ENCODE measurements at regions not wholly inside any gene's neighbourhood (a gene's known extent, or its start where the extent isn't known, plus 50 kb on each side); places are given as distances from the start of the nearest gene placed in this dataset.

GRCh38 chr20:10994991-10995700 is 321.3 kb upstream of the JAG1 start (continued):
- no peak for TF ChIP-seq ZNF462 (CRISPR knock-in tag; IDR thresholded peaks at IDR 0.05)

- Histone ChIP-seq H3K9me2 (ENCODE audit: insufficient read depth) (peaks cover 7% of the 10 kb centered on the region; the same call in 1 of the 2 replicates), H3K4me2 (no peak overlapping the region), H3F3A (replicated peaks; ENCODE audit: low read depth) (no peaks in the 10 kb centered on the region), H3K79me2 (replicated peaks; ENCODE audit: insufficient read depth) (no peaks in the 10 kb centered on the region), H3K36me3 (ENCODE audit: insufficient read depth) (no peaks in the 10 kb centered on the region), H3K4me3 (no peak overlapping the region), H3K4me1 (ENCODE audit: insufficient read depth) (no peaks in the 10 kb centered on the region), H2AFZ (no peak overlapping the region), H3K27ac (ENCODE audit: low read depth) (no peak overlapping the region), H3K27me3 (ENCODE audit: insufficient read depth) (no peaks in the 10 kb centered on the region), H4K20me1 (replicated peaks; ENCODE audit: insufficient read depth) (no peaks in the 10 kb centered on the region)
- ATAC-seq (no peak), DNase-seq (ENCODE audit: low spot score) (no peak)
- H3K4me3 Mint-ChIP-seq: no peak overlapping the region
- no peaks in the 10 kb centered on the region for H3K27me3 Mint-ChIP-seq (ENCODE audit: insufficient read depth, low read depth, poor library complexity)
- no peaks in the 10 kb centered on the region for H3K9me3 Mint-ChIP-seq
- no peaks in the 10 kb centered on the region; the same call in 2 of the 3 replicates for H3K36me3 Mint-ChIP-seq (ENCODE audit: low read depth)
- H3K27ac Mint-ChIP-seq: no peak overlapping the region
- H3K4me1 Mint-ChIP-seq: no peaks in the 10 kb centered on the region; the same call in 1 of the 3 replicates
- TF ChIP-seq NANOG (IDR thresholded peaks at IDR 0.05; ENCODE audit: borderline replicate concordance) (no peak), ZNF331 (CRISPR knock-in tag; IDR thresholded peaks at IDR 0.05; ENCODE audit: low read depth) (no peak), JUNB (IDR thresholded peaks at IDR 0.05; ENCODE audit: unreplicated experiment) (no peak), POLR2AphosphoS5 (IDR thresholded peaks at IDR 0.05; ENCODE audit: low read depth) (no peak), STAT1 (IDR thresholded peaks at IDR 0.05; ENCODE audit: unreplicated experiment) (no peak), ZNF114 (CRISPR knock-in tag; IDR thresholded peaks at IDR 0.05) (no peak), ETS1 (IDR thresholded peaks at IDR 0.05) (no peak), EZH2phosphoT487 (IDR thresholded peaks at IDR 0.05; ENCODE audit: unreplicated experiment) (no peak), ZNF462 (CRISPR knock-in tag; IDR thresholded peaks at IDR 0.05) (no peak)
Observed at GRCh38 chr20:10998476-10998875, 324.7 kb upstream of the JAG1 start.

Measured in GM23338 (cell line).